ENCODE measurements at regions not wholly inside any gene's neighbourhood (a gene's known extent, or its start where the extent isn't known, plus 50 kb on each side); places are given as distances from the start of the nearest gene placed in this dataset.
"Not testable (repeated sequence)": the region's sequence is repeated elsewhere in the genome, so short reads cannot be mapped to it uniquely, and the experiment has no call there.

DNA sequence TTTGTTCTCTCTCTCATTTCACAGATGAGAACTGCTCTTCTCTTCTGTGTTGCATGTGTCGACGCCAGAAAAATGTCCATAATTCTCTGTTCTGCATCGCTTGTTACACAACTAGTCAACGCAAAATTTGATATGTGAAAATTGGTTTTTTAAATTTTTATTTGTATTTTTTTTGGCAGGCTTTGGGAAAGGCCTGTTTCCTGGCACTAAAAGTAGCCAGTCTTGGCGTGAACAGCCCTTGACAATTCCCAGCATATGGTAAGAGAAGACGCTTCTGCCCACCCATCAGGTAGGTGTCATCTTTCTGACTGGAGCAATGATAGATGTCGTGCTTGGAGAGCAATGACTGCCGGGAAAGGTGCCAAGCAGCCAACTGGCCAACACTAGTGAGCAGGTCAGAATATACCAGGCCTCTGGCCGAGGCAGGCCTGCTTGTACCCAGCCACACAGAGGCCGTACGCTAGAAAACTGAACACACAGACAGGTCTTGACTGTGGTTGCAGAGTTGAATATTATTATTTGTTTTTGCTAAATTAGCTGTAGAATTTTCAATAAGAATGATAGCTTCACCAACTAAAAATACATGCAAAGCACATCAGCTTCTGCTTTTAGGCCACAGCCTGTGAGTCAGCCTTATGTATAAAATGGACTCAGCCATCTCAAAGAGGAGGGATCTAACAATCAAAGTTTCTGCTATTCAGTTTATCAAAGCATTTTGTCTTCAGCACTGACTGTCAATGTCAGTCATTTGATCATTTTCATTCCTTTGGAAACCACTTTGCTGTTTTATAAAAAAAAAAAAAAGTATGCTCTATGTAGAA, 837.5 kb downstream of the MCTP2 start:
- DNase-seq (ENCODE audit: low read depth, low spot score): no peak

DNA sequence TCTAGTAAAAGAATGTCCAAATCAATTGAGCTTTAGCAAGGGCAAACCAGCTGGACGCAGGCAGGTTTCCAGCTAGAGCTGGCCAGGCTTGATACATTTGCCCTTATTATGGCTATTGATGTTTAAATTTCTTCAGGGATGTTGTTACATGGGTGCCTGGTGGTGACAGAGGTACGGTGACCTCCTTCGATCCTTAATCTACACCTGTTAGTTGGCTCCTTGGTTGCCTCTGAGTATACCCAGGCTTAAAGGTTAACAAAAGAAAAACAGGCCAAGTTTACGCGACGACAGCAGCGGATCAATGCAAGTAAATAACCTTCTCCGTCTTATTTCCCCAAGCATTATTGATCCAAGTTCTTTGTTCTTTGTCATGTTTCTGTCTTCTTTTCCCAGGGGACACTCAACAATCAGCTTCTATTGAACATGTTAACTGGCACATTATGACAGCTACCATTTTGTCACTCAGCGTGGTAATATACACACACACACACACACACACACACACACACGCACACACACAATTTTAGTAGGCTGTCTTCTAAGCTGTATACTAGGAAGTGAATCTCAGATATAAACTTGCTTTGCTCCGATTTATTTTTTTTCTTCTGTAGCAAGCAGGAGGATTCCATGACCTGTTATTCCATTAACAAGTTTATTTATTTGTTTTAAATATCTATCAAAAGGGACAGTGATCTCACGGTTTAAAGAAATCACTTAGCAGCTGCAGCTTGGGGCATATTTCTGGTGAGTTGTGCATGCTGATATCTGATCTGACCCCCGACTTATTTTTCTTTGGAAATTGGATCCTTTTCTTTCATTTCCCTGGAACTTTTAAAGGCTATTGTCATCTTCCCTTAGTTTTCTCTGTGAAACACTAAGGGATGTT, 844.7 kb downstream of the MCTP2 start:
- DNase-seq (ENCODE audit: low read depth, low spot score): no peak

DNA sequence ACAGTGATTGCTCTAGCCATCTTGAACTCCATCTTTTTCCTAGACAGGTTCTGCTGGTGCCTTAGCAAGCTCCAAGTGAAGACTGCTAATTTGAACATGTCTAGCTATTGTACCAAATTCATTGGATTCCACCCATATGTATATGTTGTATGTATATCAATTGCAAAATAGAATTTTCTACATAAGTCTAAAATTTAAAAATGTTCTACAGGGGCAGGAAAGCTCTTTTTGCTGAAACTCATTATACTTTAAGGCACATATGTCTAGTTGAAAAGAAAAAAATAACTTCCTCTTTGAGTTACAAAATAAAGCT, 845.3 kb downstream of the MCTP2 start:
- DNase-seq (ENCODE audit: low read depth, low spot score): no peak

DNA sequence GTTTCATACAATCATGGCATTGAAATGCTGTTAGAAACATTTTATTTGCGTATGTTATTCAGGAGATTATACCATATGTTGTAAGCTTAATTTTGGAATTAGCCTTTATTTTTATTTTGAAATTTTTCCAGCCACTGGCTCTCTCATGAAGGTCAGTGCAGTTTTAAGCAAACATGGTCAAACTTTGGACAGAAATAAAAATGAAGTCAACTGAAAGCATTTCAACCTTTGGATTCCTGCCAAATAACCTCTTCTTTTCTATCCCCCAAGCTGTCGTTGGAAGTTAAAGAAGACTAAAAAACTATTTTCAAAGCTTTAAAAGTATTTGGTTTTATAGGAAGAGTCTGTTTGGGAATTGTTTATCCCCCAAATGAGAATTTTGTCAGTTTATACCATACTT, 846.6 kb downstream of the MCTP2 start:
- no peak for DNase-seq (ENCODE audit: low read depth, low spot score)

DNA sequence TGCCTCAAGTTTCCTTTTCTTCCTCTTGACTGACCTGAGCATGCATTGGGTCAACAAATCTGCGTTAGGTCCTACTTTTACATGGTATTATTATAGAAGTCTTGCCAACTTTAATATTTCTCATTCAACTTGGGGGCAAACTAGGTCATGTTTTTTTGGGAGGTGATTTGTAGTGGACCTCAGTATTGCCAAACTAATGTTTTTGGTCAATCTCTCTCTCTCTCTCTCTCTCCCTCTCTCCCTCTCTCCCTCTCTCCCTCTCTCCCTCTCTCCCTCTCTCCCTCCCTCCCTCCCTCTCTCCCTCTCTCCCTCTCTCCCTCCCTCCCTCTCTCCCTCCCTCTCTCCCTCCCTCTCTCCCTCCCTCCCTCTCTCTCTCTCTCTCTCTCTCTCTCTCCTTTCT, 848.9 kb downstream of the MCTP2 start:
- DNase-seq (ENCODE audit: low read depth, low spot score): not testable (repeated sequence)

DNA sequence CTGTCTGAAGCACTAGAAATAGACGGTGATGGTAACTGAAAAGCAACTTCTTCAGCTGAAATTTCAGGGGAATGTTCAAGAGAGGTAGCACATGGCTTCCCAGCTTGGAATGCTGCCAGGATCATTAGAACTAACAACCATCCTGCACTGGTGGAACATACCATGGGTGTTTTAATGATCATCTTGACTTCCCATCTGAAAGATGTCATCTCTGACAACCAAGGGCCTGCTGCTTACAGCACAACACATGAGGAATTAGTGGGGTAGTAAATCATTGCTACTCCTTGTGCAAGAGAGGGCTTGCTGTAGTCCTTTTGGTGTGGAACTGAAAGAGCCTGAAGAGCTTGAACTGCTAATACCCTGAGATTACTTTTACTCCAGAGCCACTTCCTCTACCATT, 853.7 kb downstream of the MCTP2 start:
- DNase-seq (ENCODE audit: low read depth, low spot score): no peak

DNA sequence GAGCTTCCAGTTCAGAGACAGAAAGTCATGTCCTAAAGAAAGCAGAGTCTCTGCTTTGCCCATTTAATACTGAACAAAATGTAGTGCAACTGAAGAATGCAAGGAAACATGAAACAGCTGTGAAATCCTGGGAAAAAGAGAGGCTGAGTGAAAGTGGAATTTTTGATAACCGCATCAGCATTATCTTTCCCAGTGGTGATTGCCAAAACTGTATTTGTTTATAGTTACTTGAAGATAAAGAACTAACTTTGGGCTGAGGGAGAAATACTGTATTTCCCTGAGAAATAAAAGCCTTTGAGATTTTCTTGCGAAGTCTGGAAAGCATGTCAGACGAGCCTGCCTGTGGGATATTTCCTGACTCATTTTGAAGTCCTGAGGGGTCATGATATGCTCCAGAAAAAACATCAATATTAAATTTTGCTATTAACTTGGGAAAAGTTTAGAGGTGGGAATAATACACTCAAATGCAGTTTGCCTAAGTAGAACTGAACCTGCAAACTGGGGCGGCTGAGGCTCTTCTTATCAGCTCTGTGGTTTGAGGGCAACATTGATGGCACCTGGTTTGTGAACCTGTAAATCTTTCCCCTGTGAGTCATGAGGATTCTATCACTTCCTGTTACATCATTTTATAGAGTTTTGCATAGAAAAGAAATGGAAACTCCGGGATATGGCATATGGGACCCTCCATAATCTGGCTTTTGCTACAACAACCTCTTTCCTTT, 855.3 kb downstream of the MCTP2 start:
- DNase-seq (ENCODE audit: low read depth, low spot score): peak; percentile 37

DNA sequence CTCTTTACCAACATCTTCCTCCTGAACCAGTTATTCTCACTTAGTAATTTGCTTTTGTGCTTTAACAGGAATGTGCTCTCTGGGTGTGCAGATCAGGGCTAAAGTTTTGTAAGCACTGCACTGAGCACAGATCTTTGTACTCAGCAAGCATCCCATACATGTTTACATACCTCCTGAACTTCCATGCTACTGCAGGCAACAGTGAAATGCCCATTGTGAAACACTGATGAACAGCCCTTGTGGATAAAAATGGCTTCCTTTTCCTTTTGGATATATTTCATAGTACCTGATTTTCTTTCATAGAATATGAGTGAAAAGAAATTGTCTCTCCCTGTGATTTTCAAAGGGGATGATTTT, 855.9 kb downstream of the MCTP2 start:
- DNase-seq (ENCODE audit: low read depth, low spot score): no peak

DNA sequence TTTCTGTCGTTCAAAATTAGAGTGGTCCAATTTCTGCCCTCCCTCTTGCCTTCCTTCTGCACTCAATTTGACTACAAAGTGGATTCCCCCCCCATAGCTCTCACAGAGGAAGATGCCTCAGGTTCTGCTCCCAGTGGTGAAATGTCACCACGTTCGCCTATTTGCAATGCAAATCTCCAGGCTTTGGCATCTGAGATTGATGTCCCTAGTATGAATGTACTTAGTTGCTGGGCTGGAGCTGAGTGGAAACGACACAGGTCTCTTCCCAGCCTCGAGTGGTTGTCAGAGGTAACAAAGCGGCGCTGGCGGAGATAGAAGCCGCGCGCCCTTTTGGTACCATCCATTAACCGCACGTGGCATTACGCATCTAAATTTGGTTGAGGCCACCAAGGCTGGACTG, 860.1 kb downstream of the MCTP2 start:
- DNase-seq (ENCODE audit: low read depth, low spot score): no peak

DNA sequence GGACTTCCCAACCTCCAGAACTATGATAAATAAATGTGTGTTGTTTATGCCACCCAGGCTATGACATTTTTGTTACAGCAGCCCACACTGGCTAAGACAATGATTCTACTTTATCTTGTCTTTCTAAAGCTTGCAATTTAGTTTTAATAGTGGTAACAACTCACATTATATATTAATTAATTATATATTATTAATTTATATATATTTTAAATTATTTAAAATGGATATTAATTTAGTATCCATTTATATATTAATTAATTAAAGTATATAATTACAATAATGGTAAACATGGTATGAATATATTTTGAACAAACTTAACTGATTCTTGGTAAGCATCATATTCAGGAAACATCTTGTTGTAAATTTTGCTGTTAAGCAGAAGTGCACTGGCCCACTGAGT, 863.9 kb downstream of the MCTP2 start:
- DNase-seq (ENCODE audit: low read depth, low spot score): no peak

DNA sequence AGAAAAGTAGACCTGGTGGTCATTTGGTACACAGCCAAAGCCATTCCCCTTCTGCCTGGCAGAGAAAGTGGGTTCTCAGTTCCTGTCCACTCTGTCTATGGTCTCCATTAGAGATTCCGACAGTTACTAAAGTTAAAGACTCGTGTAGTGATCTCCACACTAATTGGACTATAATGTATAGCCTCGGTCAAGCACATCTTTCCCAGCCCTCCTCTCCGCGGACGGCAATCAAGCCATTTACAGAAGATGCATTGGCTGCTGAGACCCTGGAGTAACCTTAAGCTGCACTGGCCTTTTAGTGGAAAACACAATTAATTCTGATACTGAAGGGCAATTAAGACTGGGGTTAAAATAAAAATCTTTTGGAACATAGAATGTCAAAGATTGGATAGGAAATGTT, 865.3 kb downstream of the MCTP2 start:
- DNase-seq (ENCODE audit: low read depth, low spot score): no peak

DNA sequence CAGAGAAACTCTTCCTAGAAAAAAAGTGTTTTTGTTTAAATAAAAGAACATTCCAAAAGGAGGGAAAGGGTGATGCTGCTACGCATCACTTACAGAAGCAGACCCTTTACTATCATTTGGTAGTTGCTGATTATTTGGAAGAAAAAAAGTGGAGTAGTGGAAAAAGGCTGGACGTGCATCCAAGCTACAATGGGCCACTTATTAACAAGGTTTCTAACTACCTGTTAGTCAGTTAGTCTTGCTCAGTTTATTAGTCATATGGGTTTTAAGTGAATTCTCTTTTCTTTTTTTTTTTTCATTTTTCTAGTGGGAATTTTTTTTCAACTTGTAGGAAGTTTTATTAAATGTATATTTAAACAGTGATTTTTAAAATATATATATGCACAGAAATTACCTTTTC, 866.0 kb downstream of the MCTP2 start:
- DNase-seq (ENCODE audit: low read depth, low spot score): no peak

DNA sequence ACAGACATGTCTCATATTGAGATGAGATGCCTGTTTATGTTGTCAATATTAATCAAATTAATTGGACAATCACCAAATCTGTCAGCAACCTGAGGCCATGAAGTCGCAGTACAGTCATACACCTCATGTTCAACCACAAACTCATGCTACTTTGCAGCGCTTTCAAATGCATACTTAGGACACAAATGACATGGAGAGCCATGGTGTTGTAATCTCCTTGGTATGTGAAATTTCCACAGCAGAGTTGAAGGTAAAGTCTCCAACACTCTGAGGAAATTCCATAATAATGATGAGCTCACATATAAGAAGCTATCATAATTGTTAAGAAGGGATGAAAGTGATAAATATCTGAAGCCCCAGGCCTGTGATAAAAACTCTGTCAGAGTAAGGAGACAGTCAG, 873.9 kb downstream of the MCTP2 start:
- DNase-seq (ENCODE audit: low read depth, low spot score): no peak

DNA sequence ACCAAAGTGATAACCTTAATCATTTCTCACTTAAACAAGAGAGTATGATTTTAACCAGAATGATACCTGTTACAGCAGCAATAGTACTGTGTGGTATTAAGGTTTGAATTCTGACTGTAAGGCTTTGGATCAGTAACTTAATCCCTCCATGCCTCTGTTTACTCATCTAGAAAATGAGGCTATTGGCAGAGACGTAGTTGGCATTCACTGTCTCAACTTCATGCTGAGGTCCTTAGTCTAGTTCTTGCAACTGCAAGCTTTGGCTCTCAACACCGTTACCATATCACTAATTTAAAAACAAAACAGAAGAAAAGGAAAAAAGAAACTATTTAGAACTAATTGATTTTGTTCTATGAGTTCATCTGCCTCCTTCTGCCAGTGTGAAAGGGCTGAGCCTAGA, 875.4 kb downstream of the MCTP2 start:
- no peak for DNase-seq (ENCODE audit: low read depth, low spot score)

DNA sequence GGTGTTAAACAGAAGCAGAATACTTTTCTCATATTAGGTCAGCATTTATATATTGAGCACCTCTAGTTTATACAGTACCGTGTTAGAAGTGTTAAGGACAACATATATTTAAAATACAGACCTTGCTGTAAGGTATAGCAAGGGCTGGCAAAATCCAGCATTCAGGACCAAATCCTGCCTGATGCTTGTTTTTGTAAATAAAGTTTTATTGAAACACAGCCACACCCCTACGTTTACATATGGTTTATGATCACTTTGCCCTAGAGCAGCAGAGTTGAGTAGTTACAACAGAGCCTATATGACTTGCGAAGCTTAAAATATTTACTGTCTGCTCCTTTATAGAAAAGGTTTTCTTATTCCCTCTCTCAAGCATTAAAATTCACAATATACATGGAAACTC, 877.3 kb downstream of the MCTP2 start:
- DNase-seq (ENCODE audit: low read depth, low spot score): no peak

DNA sequence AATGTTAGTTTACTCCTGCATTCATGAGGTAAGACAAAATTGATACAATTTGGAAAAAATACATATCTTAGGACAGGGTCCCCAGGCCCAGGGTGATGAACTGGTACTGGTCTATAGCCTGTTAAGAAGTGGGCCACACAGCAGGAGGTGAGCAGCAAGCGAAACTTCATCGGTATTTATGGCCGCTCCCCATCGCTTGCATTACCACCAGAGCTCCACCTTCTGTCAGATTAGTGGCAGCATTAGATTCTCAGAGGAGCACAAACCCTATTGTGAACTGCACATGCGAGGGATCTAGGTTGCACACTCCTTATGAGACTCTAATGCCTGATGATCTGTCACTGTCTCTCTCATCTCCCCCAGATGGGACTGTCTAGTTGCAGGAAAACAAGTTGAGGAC, 880.6 kb downstream of the MCTP2 start:
- no peak for DNase-seq (ENCODE audit: low read depth, low spot score)

DNA sequence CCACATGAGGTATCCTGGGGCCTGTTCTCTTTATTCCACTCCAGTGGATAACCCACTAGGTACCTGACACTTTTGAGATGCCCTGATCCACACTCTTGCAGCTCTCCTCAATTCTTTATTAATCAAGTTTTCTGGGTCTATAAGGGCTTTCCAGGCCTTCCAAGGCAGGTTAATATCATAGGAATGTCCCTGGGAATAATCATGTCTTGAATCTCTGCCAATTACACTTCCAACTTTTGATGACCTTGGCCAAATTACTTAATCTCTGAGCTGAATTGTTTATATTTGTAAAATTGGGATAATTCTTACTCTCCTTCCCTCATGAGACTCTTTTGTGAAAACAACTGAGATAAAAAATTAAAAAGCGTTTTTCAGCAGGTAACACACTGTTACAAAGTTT, 881.7 kb downstream of the MCTP2 start:
- DNase-seq (ENCODE audit: low read depth, low spot score): no peak

DNA sequence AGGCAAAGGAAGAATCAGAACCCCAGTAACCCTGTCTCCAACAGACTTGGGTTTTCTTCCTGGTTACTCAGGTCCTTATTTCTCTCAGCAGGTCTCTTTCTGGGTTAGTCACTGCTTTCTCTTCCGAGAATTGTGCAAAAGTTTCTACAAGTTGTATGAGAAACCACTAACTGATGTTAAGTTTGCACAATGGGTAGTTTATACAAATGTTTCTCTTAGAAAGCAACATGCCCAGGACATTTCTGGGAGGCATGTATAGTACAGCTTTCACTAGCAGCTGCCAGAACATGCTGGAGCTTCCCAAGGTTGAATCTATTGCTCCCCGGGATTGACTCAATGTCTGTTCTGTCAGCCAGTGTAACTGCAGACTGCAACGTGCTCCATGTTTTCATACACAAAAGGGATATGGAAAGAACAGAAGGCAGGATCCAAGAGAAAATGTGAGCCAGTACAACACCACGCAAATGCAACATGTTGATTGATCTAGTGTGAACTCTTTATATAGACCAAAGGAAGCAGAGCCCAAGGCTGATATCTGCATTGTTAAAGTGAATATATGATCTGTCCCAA, 887.8 kb downstream of the MCTP2 start:
- DNase-seq (ENCODE audit: low read depth, low spot score): no peak

DNA sequence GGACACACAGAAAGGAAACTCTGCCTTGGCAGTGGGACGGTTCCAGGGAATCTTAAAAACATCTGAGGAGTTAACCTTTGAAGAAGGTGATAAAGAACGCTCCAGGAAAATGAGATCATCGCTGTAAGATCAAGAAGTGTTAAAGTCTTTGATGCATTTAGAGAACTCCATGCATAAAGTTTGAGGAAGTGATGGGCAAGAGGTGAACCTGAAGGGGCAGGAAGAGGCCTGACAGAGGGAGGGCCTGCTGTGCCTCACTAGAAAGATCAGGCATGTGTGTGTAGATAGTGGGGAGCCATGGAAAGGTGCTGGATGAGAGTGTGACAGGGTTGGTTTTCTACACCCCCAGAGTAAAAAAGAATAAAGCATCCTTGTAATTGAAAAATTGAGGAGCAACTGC, 889.2 kb downstream of the MCTP2 start:
- no peak for DNase-seq (ENCODE audit: low read depth, low spot score)

DNA sequence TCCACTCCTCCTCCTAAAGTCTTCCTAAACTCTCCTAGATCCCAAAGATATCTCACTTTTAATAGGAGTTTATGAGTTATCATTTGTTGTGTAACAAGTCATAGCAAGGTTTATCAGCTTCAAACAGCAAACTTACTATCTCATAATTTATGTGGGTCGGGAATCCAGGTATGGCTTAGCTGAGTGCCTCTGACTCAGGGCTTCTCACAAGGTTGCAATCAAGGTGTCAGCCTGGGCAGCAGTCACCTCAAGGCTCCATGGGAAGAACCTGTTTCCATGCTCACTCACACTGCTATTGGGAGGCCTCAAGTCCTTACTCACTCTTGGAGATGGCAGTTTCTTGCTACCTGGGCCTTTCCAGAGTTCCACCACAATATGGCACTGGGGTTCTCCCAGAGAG, 889.8 kb downstream of the MCTP2 start:
- DNase-seq (ENCODE audit: low read depth, low spot score): no peak

DNA sequence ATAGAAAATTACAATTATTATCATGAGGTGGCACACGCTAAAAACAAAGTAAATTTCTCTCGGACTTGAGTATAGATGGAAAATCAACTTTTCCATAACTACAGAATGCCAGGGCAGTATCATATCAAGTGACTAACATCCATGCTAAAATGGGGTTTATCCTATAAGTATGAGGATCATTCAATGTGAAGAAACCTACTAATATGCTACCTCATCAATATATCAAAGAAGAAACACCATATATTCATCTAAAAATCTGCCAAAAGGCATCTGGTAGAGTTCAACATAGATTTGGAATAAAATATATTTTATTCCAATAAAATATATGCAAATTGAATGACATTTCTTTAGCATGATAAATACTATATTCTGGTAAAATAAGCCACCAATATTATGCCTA, 894.4 kb downstream of the MCTP2 start:
- no peak for DNase-seq (ENCODE audit: low read depth, low spot score)

DNA sequence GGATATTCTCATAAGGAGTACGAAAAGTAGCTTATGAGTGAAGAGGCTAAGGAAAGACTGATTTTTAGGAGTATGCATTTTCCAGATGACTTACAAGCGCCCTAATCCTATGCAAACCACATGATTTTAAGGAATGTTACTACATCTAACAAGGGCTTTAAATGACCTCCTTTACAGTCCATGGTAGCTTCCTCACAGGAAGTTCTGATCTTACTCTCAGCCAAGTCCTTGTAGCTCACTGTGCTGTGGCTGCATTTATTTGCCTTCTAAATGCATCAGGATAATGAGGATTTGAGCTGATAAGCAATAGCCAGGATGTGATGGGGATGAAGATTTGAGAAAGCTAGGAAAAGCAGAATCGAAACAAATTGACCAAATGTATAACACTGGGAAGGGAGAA, 896.0 kb downstream of the MCTP2 start:
- DNase-seq (ENCODE audit: low read depth, low spot score): no peak

All from smooth muscle cell of the brain vasculature (primary cell).